GM18507 (cell line): ENCODE measurements at regions not wholly inside any gene's neighbourhood (a gene's known extent, or its start where the extent isn't known, plus 50 kb on each side); places are given as distances from the start of the nearest gene placed in this dataset.

Experiments used
- DNase-seq: peaks from one replicate; pipeline ENCODE4 v3.0.0; 2011; ENCODE audit warnings: low read depth; ENCODE audit not compliant: insufficient read length; ENCODE audit errors: extremely low spot score
- FAIRE-seq: peaks from 2 replicates; lab custom pipeline; 2011; peaks lifted over from hg19 to GRCh38; lab: Jason Lieb, UNC

DNA sequence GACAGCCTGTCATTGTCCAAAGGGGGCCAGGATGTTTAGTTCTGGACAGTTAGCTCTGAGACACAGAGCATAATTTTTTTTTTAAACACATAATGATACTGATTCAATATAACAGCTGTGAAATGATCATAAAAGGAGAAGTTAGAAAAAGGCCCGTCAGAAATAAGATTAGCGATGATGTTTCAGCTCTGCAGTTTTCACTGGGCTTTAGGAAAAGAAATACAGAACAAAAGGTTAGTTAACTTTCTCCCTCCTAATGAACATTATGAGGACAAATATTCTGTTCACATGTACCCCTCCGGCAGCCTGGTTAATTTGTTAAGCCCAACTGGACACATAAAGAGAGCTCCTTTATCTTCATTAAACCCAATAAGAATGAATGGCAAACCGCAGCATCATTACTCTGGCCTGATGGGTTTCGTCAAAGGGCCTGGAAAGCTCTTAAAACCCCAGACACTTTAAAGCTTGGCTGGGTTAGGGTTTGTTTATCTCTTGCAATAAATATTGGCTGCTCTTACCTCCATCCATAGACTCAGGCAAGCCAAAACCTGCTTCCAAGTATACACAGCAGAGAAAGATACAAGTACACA, 394.6 kb downstream of the KIF16B start:
- FAIRE-seq: no peak
- DNase-seq: no peak

DNA sequence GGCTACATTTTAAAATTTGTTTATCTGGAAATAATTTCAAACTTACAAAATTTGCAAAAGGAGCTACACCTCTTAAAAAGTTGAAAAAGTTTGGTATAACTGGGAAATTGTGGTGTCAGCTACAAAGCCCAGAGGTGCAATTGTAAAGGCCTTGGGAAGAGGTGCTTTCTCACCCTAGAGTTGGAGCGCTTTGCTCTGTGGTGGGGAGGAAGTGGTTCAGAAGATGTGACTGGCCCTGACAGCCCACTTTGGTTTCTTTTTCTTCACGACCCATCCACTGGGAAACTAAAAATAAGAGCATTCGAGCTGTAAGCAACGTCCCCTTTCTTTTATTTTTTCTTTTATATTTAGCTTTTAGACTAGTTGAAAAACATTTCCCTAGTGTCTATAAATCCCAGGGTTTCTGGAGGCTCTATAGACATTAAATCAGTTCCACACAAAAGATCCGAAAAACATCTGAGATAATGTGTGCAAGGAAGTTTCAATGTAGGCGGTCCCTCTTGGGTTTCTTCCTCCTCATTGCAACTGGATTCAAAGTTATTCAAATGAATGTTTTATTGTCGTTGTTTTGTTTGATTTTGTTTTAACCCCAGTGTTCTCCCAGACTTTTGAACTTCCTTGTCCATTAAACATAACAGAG, 397.8 kb downstream of the KIF16B start:
- FAIRE-seq: peak; percentile 67

DNA sequence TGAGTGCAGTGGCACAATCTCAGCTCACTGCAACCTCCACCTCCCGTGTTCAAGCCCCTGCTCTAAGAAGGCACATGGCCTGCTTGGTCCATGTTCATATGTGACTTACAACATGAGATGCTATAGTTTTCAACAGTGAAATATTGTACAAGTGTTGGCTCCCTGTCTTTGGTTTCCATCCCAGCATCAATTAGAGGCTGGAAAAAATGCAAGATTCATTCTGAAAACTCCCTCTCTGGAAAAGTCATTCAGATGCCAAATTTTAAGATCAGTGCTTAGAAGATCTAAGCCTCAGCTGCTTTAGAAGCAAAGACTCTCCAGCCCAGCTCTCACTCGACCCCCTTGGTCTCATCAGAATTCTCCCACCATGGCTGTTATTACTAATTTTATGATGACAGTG, 398.9 kb downstream of the KIF16B start:
- no peak for FAIRE-seq
- no peak for DNase-seq

More for the DNA sequence above, 397.8 kb downstream of the KIF16B start:
- no peak for DNase-seq

DNA sequence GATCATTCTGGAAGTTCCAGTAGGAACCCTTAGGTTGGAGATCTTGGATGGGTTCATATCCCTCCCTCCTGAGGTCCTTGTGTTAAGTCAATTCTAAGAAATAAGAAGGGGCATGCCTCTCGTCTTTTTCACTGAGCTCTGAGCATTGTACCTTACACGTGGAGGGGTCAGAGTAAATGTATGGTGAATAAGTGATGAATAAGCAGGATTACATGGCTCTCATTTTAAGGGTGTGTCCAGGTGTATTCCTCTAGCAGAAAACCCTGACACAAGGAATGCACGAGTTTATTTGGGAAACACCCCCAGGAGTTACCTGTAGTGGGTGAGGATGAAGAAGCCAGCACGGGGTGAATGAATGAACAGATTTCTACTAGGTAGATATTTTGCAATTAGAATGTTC, 400.2 kb downstream of the KIF16B start:
- DNase-seq (no peak), FAIRE-seq (no peak)

DNA sequence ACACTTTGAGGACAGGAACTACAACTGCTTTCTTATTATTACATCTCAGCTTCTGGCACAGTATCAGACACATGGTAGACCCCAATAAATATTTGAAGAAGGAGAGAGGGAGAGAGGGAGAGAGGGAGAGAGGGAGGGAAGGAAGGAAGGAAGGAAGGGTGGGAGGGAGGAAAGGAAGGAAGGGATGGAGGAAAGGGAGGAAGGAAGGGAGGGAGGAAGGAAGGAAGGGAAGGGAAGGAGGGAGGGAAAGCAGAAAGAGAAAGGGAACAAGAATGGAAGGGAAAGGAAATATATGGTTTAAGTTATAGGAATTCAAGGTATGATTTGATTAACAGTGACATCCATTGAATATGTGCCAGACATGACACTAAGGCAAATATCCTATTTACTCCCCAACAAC, 402.1 kb downstream of the KIF16B start:
- FAIRE-seq: no peak
- DNase-seq: no peak

DNA sequence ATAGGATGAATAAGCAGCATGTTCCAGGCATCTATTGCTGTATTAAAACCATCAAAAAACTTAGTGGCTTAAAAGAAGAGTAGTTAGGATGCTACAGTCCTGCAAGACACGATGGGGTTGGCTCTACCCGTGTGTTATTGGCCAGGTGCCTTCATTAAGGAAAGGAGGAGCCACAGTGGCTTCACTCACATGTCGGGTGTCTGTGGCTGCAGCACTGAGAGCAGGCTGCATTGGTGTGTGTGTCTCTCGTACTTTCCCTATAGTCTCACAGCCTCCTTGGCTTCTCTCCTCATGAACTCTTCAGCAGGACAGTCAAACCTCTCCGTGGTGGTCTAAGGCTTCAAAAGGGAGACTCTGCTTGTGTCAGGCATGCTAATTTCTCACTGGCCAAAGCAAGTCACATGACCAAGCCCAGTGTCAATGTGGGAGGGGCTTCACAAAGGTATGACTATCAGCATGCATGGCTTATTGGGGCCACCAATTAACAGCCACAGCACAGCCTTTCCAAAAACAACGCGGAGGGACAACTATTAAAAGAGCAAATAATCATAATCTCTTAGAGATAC, 402.8 kb downstream of the KIF16B start:
- FAIRE-seq: no peak

DNA sequence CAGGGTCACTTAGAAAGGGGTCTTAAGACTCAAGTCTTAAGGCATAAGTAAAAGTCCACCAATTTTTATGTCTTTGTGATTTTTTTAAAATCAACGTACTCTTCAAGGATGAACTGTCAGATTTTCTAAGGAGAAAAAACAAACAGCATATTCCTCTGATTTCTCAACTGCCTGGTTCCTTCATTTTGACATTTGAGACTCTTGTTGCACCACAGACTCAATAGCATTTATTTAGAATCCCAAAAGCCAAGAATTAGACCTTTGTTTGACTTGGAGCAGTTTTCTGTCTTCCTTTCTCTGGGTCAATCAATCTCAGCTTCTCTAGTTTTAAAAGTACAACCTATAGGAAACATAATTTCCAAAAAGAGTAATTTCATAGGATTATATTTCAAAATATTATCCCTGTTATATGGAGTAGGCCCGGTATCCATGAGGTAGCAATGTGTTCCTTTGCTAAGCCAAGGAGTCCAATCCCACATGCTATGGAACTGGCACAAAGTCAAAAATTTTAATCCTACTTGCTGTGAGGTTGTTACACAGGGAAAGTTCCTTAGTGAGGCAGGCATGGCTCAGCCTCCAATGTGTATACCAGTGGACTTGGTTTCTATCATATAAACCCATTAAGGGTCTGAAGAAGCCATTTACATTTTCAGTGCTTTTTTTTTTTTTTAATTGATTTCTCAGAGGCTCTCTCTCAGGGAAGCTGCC, 405.7 kb downstream of the KIF16B start:
- DNase-seq (no peak), FAIRE-seq (no peak)

More for the DNA sequence above, 402.8 kb downstream of the KIF16B start:
- no peak for DNase-seq

DNA sequence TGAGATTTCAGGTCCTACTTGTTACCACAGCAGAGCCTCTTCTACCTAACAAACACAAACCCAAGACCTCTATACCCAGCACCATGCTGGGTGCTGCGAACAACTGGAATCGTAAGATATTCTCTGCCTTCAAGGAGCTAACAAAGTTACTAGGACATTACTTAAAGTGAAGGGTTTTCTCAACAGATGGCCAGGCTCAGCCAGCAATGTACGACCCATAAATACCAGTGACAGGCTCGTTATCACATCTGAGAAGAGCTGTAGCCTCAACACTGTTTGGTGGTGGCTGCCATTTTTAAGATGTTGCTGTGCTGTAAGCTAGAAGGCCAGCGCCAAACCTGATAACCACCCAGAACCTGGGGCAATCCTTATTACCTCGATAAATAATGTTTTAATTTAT, 406.5 kb downstream of the KIF16B start:
- DNase-seq (no peak), FAIRE-seq (no peak)

DNA sequence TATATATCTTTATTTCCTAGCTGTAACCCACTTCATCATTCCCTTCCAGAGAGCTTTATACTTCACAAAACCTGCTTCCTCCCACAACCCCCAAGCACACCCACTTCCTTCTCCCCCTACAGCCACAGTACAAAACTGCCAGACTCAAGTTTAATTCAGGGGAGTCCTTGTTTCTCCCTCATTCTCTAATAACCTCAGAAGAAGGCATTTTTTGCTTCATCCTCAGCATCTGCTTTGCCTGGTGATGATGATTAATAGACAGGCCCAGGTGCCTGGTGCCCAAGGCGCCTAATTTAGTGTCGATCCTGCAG, 414.3 kb downstream of the KIF16B start:
- no peak for FAIRE-seq

DNA sequence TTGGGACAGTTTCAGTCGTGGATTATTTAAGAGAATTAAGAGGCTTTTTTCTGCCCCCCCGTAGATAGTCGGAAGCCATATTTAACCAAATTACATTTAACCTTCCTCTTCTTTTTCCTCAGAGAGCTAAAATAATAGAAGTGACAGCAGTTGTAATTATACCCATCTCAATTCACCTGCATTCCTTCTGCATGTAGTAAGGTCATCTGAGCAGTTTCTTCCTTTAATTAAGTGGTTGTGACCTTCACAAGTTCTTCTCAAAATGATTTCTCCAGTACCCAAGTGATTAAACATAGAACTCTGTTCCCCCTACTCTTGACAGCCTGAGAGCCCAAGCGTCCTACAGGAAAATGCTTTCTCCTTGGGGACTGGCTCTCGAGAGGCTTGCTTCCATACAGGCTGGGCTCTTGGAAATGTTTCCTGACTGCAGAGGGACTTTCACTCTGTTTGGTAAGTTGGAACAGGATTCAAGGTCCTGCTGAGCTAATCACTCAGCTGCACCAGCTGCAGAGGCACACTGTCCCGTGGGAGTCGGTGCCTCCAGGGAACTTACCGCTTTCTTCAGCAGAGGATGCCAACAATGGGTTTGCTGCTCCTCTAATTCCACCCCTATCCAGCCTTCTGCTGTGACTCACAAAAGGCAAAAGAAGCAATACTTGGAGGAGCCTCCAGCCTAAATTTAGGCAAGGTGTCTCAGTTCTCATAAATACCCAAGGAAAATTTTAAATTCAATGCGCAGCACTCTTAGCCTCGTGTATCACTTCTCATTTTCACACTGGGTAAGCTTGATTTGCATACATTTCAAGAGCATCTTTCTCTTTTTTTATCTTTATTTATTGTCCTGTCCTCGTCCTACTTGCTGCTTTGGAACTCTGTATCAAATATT, 414.9 kb downstream of the KIF16B start:
- FAIRE-seq (peak; percentile 61), DNase-seq (no peak)

More for the DNA sequence above, 414.3 kb downstream of the KIF16B start:
- no peak for DNase-seq

DNA sequence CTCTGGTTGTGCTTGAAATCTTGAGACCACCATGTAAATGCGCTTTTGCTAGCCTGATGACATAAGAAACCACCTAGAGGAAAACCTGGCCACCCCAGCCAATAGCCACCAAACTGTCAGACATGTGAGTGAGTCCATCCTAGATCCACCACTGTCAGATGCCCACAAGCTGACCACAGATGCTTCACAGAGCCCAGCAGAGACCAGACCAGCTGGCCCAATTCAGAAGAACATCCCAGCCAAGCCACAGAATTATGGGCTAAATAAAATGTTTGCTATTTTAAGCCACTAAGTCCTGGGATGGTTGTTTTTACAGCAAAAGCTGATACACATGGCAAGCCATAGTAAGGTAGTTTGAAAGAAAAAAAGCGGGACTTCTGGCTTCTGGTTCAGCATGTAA, 425.3 kb downstream of the KIF16B start:
- FAIRE-seq: no peak

DNA sequence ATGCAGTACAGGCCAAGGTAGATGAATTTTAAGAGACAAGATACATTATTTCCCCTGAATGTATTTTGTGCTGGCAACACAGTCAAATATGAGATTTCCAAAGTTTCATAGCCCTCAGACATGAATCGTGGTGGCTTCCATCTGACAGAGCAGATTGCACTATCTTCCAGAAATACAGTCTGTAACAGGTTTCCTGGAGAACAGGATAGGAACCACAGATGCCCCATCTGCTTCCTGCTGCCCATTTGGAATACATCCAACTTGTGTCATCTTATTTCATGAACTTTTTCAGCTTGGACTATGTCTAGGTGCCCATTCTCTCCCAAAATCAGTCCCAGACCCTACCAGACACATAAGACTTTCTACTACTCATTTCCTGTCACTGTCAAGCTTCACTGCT, 426.0 kb downstream of the KIF16B start:
- FAIRE-seq (no peak), DNase-seq (no peak)

More for the DNA sequence above, 425.3 kb downstream of the KIF16B start:
- DNase-seq: no peak

DNA sequence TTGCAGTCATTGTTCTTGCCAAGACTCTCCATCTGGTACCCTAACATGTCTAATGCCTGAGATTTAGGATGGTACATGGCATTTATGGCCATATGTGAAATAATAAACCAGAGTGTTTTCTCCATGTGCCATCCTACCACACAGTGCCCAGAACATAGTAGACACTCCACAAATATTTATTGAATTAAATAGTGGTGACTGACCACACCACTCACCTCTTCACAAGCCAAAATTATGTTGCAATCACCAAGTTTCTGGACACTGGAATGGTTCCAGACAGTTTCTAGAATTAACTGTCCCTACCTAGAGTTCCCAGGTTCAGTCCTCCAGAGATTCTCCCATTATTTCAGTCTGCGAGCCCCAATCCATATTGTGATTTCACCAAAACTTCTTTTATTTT, 427.3 kb downstream of the KIF16B start:
- FAIRE-seq (no peak), DNase-seq (no peak)

DNA sequence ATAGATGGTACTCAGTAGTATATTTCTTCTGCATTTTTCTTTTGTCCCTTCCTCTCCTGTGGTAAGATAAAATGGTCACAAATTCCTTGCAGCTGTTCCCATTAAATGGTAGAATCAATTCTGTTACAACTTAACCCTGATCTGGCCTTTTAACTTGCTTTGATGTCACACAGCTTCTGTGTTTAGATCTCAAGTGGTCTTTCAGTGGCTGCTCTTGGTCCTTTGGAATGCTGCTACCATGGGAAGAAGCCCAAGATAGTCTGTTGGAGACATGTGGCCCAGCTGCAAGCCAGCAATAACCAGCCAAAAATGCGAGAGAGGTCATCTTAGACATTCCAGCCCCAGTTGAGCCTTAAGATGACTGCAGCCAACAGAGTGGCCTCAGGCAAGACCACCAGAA, 429.7 kb downstream of the KIF16B start:
- FAIRE-seq (no peak), DNase-seq (no peak)

DNA sequence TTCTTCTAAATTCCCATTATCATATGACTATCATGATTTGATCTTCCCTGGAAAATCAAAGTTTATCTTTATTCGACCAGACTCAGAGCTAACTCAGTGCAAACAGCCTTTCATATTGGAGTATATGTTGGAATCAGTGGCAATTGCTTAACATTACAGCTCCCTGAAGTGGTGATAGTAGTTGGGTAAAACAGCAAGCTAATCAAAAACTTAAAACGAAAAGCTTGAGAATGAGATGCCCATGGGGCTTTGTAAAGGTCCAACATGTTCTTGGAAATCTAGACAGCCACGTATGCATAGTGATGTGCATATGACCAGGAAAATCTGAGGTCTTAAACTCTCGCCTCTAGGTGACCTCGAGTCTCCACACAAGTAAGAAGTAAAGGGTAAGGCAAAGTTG, 437.6 kb downstream of the KIF16B start:
- no peak for DNase-seq
- no peak for FAIRE-seq

DNA sequence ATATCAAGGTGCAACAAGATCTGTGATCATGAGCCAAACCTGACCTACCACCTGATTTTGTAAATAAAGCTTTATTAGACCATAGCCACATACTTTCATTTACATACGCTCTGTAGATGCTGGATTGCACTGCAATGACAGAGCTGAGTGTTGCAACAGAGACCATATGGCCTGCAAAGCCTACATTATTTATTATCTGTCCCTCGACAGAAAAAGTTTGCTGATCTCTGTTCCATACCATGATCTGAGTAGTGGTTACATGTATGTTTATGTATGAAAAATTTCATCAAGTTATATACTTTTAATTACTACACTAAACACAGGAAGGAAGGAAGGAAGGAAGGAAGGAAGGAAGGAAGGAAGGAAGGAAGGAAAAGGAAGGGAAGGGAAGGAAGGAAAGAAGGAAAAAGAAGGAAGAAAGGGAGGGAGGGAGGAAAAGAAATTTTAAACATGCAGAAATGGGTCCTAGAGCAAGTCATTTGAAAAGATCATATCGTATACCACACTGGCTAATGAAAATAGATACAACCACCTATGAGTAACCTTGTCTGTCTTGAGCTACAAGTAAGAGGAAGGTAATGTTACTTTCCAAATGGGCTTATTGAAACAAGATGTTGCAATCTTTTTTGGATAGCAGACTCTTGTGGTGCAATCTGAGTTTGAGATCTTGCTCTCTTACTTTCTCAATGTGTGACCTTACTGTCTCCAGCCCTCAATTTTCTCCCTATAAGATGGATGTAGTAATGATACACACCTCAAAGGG, 441.0 kb downstream of the KIF16B start:
- DNase-seq (no peak), FAIRE-seq (no peak)

DNA sequence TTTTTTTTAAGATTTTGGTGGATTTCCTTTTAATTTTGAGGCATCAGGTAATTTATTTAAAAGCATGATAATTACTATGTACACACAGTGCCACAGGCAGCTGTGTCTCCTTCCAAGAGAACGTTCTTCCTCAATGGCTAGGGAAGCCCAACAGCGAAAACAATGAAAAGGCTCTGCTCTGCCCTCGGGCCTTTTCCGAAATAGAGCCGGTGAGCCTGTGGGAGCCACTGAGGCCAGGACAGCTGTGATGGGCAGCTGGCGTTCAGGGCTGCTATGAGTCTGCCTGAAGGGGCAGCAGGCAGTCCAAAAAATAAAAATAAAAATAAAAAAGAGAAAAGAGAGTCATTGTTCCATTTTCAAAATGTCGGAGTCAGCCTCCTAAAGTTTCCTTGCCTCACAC, 443.8 kb downstream of the KIF16B start:
- FAIRE-seq: no peak
- DNase-seq: no peak

DNA sequence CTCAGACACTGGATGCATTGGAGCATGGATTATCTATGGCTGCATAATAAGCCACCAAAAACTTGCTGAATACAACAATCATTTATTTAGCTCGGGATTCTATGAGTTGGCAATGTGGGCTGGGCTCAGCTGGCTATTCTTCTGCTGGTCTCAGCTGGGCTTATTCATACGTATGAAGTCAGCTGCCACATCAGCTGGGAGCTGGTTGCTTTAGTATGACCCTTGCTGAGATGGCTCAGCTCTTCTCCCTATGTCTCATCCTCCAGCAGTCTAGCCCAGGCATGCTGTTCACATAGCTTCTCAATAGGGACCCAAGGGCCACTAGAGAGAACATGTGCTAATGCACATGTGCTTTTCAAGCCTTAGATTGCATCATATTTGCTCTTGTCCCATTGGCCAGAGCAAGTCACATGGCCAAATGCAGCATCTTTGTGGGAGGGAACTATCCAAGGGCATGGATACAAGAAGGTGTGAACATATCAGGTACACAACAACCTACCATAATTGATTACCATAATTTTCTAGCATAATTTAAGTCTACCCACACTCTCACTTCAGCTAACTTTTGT, 444.6 kb downstream of the KIF16B start:
- no peak for DNase-seq
- FAIRE-seq: no peak

DNA sequence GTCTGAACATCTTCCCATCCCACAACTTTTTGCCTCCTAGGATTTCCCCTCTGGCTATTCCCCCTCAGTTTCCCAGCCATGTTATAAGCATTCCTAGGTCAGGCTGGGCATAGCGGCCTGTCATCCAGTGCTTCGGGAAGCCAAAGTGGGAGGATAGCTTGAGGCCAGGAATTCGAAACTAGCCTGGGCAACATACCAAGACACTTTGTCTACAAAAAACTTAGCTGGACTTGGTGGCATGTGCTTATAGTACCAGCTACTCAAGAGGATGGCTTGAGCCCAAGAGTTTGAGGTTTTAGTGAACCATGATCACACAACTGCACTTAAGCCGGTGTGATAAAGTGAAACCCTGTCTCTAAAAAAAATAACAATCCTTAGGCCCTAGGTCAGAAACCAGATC, 447.4 kb downstream of the KIF16B start:
- FAIRE-seq (no peak), DNase-seq (no peak)
